ENCODE measurements at regions not wholly inside any gene's neighbourhood (a gene's known extent, or its start where the extent isn't known, plus 50 kb on each side); places are given as distances from the start of the nearest gene placed in this dataset.

- Histone ChIP-seq H3K4me1 (ENCODE audit: control insufficient read depth, insufficient read depth, low read length) (no peaks in the 10 kb centered on the region), H3K9me3 (replicated peaks; ENCODE audit: control insufficient read depth, insufficient read depth, low read length) (no peaks in the 10 kb centered on the region), H3K27me3 (replicated peaks in 1 of 2; ENCODE audit: control insufficient read depth in 2 of 2, insufficient read depth in 2 of 2, low read length in 1 of 2) (no peaks in the 10 kb centered on the region), H3K36me3 (ENCODE audit: control insufficient read depth in 2 of 2, insufficient read depth in 2 of 2, low read length in 1 of 2) (no peaks in the 10 kb centered on the region), H3K4me3 (no peak overlapping the region), H3K9ac (ENCODE audit: control insufficient read depth, insufficient read depth, low read length) (no peak overlapping the region), H2AFZ (ENCODE audit: control insufficient read depth, low read depth, low read length) (no peak overlapping the region), H3K27ac (ENCODE audit: control insufficient read depth, insufficient read depth) (no peak overlapping the region), H3K79me2 (ENCODE audit: control insufficient read depth, insufficient read depth, low read length) (no peaks in the 10 kb centered on the region), H3K4me2 (ENCODE audit: control insufficient read depth, insufficient read depth) (no peak overlapping the region), H4K20me1 (ENCODE audit: control insufficient read depth, insufficient read depth) (no peaks in the 10 kb centered on the region)
- intact Hi-C loops (cut with micrococcal nuclease; ENCODE audit: unreplicated experiment) (no loop called here), in situ Hi-C loops (cut with MboI) (no loop called here)
- ChIA-PET SMC1A (ENCODE audit: uncharacterized antibody, unreplicated experiment) (interaction anchor here (0.8 to 12.2 kb wide), 5 partner anchors 9 to 59 kb away, joined by 3 to 112 read pairs (median 3); no protein-coding TSS in a partner anchor), RAD21 (ENCODE audit: unreplicated experiment) (interaction anchor here (2.7 kb wide), 1 partner anchor 57 kb away, joined by 22 read pairs; no protein-coding TSS in a partner anchor), POLR2A (interaction anchor here (1.0 to 1.3 kb wide), 2 partner anchors 56 to 66 kb away, joined by 3 read pairs; no protein-coding TSS in a partner anchor), CTCF (no interaction called here)
- FAIRE-seq (no peak), DNase-seq (ENCODE audit: low read depth, low spot score) (no peak), ATAC-seq (no peak)
- TF ChIP-seq KAT2A (conservative IDR thresholded peaks at IDR 0.05; ENCODE audit: control insufficient read depth, low read depth, low read length) = no peak
- BruUV-seq (replicated peaks) = no TSS peak
- WGBS (ENCODE audit: insufficient coverage, insufficient replicate concordance, low lambda C conversion rate, missing lambda C conversion rate) = 56% methylated on average over 2 of the region's 2 CpGs
Measured at GRCh38 chr14:58738876-58739275, 101.1 kb downstream of the DACT1 start.

DNA sequence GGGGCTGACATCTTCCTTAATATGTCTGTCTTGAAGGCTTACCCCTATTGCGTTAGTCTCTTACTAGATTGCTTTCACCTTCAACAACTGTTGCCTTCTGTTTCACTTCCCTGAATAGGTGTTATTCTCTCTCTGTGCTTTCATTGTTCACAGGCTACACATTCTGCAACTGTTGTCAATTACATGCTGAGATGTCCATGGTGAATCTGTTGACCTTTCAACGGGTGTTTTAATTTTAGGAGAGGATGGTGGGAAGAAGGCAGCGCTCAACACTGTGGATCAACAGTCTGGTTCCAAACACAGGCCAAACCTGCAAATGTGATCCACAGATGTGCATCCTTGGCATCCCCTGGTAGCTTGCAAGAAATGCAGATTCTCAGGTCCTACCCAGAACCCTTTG lies 101.9 kb downstream of the DACT1 start:
- DNase-seq (ENCODE audit: low read depth, low spot score) (peak; percentile 30), ATAC-seq (peak; percentile 95), FAIRE-seq (no peak)
- BruUV-seq (replicated peaks) = no TSS peak
- CTCF ChIA-PET = interaction anchor here (0.6 to 1.5 kb wide), 2 partner anchors 13 to 55 kb away, joined by 4 to 5 read pairs; no protein-coding TSS in a partner anchor
- Histone ChIP-seq H2AFZ (ENCODE audit: control insufficient read depth, low read depth, low read length) (no peak overlapping the region), H3K4me3 (no peak overlapping the region), H3K36me3 (ENCODE audit: control insufficient read depth in 2 of 2, insufficient read depth in 2 of 2, low read length in 1 of 2) (no peaks in the 10 kb centered on the region), H3K4me1 (ENCODE audit: control insufficient read depth, insufficient read depth, low read length) (no peaks in the 10 kb centered on the region), H3K79me2 (ENCODE audit: control insufficient read depth, insufficient read depth, low read length) (no peaks in the 10 kb centered on the region), H3K27ac (ENCODE audit: control insufficient read depth, insufficient read depth) (no peak overlapping the region), H3K9me3 (replicated peaks; ENCODE audit: control insufficient read depth, insufficient read depth, low read length) (no peaks in the 10 kb centered on the region), H3K4me2 (ENCODE audit: control insufficient read depth, insufficient read depth) (no peak overlapping the region), H4K20me1 (ENCODE audit: control insufficient read depth, insufficient read depth) (no peaks in the 10 kb centered on the region), H3K9ac (ENCODE audit: control insufficient read depth, insufficient read depth, low read length) (no peak overlapping the region), H3K27me3 (replicated peaks in 1 of 2; ENCODE audit: control insufficient read depth in 2 of 2, insufficient read depth in 2 of 2, low read length in 1 of 2) (no peaks in the 10 kb centered on the region)
- RAD21 ChIA-PET (ENCODE audit: unreplicated experiment) = interaction anchor here (1.1 to 3.4 kb wide), 5 partner anchors 29 to 101 kb away, joined by 3 to 23 read pairs (median 6); partner anchors contain the start of gene DACT1
- POLR2A ChIA-PET = interaction anchor here (0.6 to 1.3 kb wide), 4 partner anchors 14 to 374 kb away, joined by 3 read pairs; no protein-coding TSS in a partner anchor
- 33% methylated on average over 3 of the region's 3 CpGs for WGBS (ENCODE audit: insufficient coverage, insufficient replicate concordance, low lambda C conversion rate, missing lambda C conversion rate)
- SMC1A ChIA-PET (ENCODE audit: uncharacterized antibody, unreplicated experiment) = interaction anchor here (1.1 to 12.2 kb wide), 5 partner anchors 10 to 100 kb away, joined by 3 to 112 read pairs (median 4); no protein-coding TSS in a partner anchor
- intact Hi-C loops (cut with micrococcal nuclease; ENCODE audit: unreplicated experiment) (no loop called here), in situ Hi-C loops (cut with MboI) (no loop called here)
- TF ChIP-seq, protein P1, sequence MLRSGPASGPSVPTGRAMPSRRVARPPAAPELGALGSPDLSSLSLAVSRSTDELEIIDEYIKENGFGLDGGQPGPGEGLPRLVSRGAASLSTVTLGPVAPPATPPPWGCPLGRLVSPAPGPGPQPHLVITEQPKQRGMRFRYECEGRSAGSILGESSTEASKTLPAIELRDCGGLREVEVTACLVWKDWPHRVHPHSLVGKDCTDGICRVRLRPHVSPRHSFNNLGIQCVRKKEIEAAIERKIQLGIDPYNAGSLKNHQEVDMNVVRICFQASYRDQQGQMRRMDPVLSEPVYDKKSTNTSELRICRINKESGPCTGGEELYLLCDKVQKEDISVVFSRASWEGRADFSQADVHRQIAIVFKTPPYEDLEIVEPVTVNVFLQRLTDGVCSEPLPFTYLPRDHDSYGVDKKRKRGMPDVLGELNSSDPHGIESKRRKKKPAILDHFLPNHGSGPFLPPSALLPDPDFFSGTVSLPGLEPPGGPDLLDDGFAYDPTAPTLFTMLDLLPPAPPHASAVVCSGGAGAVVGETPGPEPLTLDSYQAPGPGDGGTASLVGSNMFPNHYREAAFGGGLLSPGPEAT (IDR thresholded peaks at IDR 0.05; ENCODE audit: low read depth) = peak; percentile 69; the same call in 1 of the 2 replicates
- TF ChIP-seq MEF2B (IDR thresholded peaks at IDR 0.05; ENCODE audit: partially characterized antibody, poor library complexity, severe bottlenecking) (peak; percentile 50), EP300 (IDR thresholded peaks at IDR 0.05; ENCODE audit: borderline replicate concordance in 1 of 2, control insufficient read depth in 1 of 2, low read depth in 2 of 2, low read length in 2 of 2) (peak; percentile 84 to 87; a peak in 3 of 4 replicates), SPI1 (IDR thresholded peaks at IDR 0.05; ENCODE audit: borderline replicate concordance, insufficient read depth, low read depth, low read length) (peak; percentile 85; the same call in 1 of the 2 replicates), ATF7 (IDR thresholded peaks at IDR 0.05; ENCODE audit: low read depth) (peak; percentile 63), BHLHE40 (IDR thresholded peaks at IDR 0.05; ENCODE audit: borderline replicate concordance in 1 of 2, low read depth in 2 of 2, low read length in 1 of 2) (peak in 1 of 2 experiments; percentile 19; a peak in 1 of 4 replicates), RB1 (IDR thresholded peaks at IDR 0.05; ENCODE audit: borderline replicate concordance) (0 out of 2 replicates have a peak, but pooled peaks have one; percentile 30), MTA2 (IDR thresholded peaks at IDR 0.05; ENCODE audit: low read depth) (peak; percentile 89)
- TF ChIP-seq, protein P2, sequence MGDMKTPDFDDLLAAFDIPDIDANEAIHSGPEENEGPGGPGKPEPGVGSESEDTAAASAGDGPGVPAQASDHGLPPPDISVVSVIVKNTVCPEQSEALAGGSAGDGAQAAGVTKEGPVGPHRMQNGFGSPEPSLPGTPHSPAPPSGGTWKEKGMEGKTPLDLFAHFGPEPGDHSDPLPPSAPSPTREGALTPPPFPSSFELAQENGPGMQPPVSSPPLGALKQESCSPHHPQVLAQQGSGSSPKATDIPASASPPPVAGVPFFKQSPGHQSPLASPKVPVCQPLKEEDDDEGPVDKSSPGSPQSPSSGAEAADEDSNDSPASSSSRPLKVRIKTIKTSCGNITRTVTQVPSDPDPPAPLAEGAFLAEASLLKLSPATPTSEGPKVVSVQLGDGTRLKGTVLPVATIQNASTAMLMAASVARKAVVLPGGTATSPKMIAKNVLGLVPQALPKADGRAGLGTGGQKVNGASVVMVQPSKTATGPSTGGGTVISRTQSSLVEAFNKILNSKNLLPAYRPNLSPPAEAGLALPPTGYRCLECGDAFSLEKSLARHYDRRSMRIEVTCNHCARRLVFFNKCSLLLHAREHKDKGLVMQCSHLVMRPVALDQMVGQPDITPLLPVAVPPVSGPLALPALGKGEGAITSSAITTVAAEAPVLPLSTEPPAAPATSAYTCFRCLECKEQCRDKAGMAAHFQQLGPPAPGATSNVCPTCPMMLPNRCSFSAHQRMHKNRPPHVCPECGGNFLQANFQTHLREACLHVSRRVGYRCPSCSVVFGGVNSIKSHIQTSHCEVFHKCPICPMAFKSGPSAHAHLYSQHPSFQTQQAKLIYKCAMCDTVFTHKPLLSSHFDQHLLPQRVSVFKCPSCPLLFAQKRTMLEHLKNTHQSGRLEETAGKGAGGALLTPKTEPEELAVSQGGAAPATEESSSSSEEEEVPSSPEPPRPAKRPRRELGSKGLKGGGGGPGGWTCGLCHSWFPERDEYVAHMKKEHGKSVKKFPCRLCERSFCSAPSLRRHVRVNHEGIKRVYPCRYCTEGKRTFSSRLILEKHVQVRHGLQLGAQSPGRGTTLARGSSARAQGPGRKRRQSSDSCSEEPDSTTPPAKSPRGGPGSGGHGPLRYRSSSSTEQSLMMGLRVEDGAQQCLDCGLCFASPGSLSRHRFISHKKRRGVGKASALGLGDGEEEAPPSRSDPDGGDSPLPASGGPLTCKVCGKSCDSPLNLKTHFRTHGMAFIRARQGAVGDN (IDR thresholded peaks at IDR 0.05) = peak; percentile 95

Data from GM12878 (cell line).